Endothelial cell (in vitro differentiated cells): ENCODE measurements at regions not wholly inside any gene's neighbourhood (a gene's known extent, or its start where the extent isn't known, plus 50 kb on each side); places are given as distances from the start of the nearest gene placed in this dataset.
"Not testable (repeated sequence)": the region's sequence is repeated elsewhere in the genome, so short reads cannot be mapped to it uniquely, and the experiment has no call there.

Experiments used
- DNase-seq: peaks from one replicate; pipeline ENCODE4 v3.0.0; 2021; ENCODE audit warnings: low spot score
- H3K27ac Mint-ChIP-seq: one replicate; pipeline ENCODE4 v1.8.0; 2021; ENCODE audit warnings: mixed read lengths, inconsistent platforms; ENCODE audit not compliant: unreplicated experiment
- H3K27me3 Mint-ChIP-seq: one replicate; pipeline ENCODE4 v1.8.0; 2021; ENCODE audit warnings: mild to moderate bottlenecking, moderate library complexity, mixed read lengths, inconsistent platforms; ENCODE audit not compliant: unreplicated experiment
- H3K36me3 Mint-ChIP-seq: one replicate; pipeline ENCODE4 v1.8.0; 2021; ENCODE audit warnings: mild to moderate bottlenecking, low read depth, mixed read lengths, inconsistent platforms; ENCODE audit not compliant: unreplicated experiment
- H3K4me1 Mint-ChIP-seq: one replicate; pipeline ENCODE4 v1.8.0; 2021; ENCODE audit warnings: mild to moderate bottlenecking, mixed read lengths, inconsistent platforms; ENCODE audit not compliant: unreplicated experiment
- H3K4me3 Mint-ChIP-seq: one replicate; pipeline ENCODE4 v1.8.0; 2021; ENCODE audit warnings: mild to moderate bottlenecking, mixed read lengths, inconsistent platforms; ENCODE audit not compliant: unreplicated experiment
- H3K9me3 Mint-ChIP-seq: one replicate; pipeline ENCODE4 v1.8.0; 2021; ENCODE audit warnings: mixed read lengths, inconsistent platforms; ENCODE audit not compliant: unreplicated experiment
- TF ChIP-seq, protein P1 (sequence below): fragments of 200-600 bp; sonication (generic); IDR thresholded peaks from one replicate; pipeline ENCODE4 v1.5.0; 2021; ENCODE audit warnings: antibody characterized with exemption; ENCODE audit not compliant: unreplicated experiment

DNA sequence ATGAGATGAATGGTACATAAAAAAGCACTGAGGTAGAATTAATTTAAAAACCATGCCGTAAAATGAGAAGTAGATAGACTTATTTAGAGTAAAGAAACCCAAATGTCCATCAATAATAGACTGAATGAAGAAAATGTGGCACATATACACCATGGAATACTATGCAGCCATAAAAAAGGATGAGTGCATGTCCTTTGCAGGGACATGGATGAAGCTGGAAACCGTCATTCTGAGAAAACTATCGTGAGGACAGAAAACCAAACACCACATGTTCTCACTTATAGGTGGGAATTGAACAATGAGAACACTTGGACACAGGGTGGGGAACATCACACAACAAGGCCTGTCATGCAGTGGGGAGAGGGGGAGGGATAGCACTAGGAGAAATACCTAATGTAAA is 126.4 kb downstream of the KLRB1 start:
- not testable (repeated sequence) for H3K9me3 Mint-ChIP-seq, H3K4me3 Mint-ChIP-seq, H3K27me3 Mint-ChIP-seq, DNase-seq, H3K36me3 Mint-ChIP-seq, H3K27ac Mint-ChIP-seq, H3K4me1 Mint-ChIP-seq

DNA sequence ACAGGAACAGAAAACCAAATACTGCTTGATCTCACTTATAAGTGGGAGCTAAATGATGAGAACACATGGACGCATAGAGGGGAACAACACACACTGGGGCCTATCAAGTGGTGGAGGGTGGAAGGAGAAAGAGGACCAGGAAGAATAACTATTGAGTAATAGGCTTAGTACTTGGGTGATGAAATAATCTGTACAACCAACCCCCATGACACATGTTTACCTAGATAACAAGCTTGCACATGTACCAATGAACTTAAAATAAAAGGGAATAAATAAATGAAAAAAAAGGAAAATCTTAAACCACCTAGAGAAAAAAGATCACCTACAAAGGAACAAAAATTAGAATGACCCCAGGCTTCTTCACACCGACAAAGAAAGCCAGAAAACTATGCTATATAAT is 133.5 kb downstream of the KLRB1 start:
- H3K27ac Mint-ChIP-seq, DNase-seq, H3K36me3 Mint-ChIP-seq, H3K27me3 Mint-ChIP-seq, H3K4me1 Mint-ChIP-seq, H3K9me3 Mint-ChIP-seq, H3K4me3 Mint-ChIP-seq: not testable (repeated sequence)

DNA sequence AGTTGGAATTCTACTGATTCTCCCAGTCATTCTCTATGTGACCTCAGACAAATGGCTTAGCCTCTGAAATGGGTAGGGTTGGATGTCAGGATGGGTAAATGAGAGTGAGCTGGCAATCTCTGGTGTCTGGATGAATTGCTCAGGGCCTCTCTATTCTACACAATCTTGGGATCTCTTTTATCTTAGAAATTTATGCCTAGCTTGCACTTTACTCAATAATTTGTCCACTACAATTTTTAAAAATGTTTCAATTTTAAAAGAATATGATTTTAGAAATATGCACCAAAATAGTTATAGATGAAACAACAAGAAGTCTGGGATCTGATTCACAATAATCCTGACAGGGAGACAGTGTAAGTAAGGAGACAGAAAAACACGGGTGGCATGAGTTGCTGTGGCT is 134.1 kb downstream of the KLRB1 start:
- H3K27me3 Mint-ChIP-seq, H3K27ac Mint-ChIP-seq, H3K4me1 Mint-ChIP-seq, H3K9me3 Mint-ChIP-seq, H3K4me3 Mint-ChIP-seq, H3K36me3 Mint-ChIP-seq, DNase-seq: not testable (repeated sequence)

DNA sequence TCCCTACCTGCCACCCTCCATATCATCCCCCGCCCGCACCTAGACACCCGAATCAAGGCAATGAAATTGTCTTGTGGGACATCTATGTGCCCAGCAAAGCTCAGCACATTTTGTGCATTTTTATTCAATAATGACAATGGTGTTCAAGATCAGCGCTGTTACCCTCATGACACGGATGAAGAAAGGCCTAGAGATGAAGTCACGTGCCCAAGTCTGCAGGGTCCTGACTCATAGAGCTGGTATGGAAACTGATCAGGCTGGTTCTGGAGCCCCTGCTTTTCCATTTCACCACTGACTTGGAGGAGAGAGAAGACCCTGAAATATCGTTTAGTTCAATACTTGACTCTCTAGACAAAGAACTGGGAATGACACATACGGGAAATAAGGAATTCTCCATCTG is 136.2 kb downstream of the KLRB1 start:
- H3K27ac Mint-ChIP-seq, DNase-seq, H3K9me3 Mint-ChIP-seq, H3K36me3 Mint-ChIP-seq, H3K27me3 Mint-ChIP-seq, H3K4me3 Mint-ChIP-seq: not testable (repeated sequence)
- H3K4me1 Mint-ChIP-seq, result peaks cover 10% of the 10 kb centered on the region

DNA sequence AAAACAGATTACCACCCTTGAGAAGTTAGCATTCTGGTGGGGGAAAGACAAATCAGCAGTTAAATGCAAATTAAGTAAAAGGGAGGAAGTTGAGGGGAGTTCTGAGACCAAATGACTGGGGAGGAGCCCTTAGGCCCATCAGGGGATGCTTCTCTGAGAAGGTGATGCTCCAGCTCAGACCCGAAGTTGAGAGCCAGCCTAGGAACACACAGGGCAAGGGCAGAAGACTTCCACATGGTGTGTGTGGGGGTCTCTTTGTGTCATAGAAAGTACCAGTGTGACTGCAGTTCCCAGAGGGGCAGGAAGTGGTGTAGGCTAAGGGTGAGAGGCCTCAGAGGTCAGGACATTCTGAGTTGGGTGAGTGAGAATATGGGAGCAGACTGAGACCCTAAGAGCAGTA is 137.3 kb downstream of the KLRB1 start:
- H3K4me1 Mint-ChIP-seq, result peaks cover 10% of the 10 kb centered on the region
- not testable (repeated sequence) for H3K9me3 Mint-ChIP-seq, H3K36me3 Mint-ChIP-seq, H3K4me3 Mint-ChIP-seq, H3K27me3 Mint-ChIP-seq, H3K27ac Mint-ChIP-seq, DNase-seq

DNA sequence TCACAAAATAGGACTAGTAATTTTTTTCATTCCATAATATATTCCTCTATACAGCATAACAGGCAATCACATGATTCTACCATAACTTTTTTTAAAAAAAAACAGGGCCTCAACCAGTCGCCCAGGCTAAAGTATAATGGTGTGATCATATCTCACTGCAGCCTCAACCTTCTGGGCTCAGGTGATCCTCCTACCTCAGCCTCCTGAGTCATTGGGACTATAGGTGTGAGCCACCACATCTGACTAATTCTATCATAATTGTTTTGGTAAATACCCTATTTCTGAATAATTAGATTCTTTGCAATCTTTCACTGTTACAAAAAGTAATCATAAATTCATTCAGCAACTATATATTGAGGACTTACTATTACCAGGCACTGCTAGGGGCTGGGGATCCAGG is 137.8 kb downstream of the KLRB1 start:
- H3K4me3 Mint-ChIP-seq, DNase-seq, H3K27me3 Mint-ChIP-seq, H3K36me3 Mint-ChIP-seq, H3K9me3 Mint-ChIP-seq, H3K27ac Mint-ChIP-seq: not testable (repeated sequence)
- peaks cover 10% of the 10 kb centered on the region for H3K4me1 Mint-ChIP-seq

DNA sequence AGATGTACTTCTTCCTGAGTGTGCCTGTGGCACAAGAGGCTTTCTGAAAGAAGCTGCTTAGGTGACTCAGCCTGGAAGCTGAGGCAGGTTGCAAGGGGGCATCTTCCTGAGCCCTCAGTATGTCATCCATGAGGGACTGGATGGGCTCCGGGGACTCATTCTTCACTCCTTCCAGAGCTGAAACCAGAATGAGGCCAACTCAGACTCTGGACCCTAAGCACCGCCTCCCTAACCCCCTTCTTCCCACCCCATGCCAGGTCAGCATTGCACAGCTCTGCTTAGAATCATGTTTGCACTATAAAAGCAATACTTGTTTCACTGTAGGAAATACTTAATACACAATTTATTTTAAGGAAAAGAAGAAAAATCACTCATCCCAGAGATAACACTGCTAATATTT is 138.3 kb downstream of the KLRB1 start:
- not testable (repeated sequence) for H3K27me3 Mint-ChIP-seq, DNase-seq, H3K4me3 Mint-ChIP-seq, H3K27ac Mint-ChIP-seq, H3K9me3 Mint-ChIP-seq, H3K36me3 Mint-ChIP-seq
- peaks cover 10% of the 10 kb centered on the region for H3K4me1 Mint-ChIP-seq

DNA sequence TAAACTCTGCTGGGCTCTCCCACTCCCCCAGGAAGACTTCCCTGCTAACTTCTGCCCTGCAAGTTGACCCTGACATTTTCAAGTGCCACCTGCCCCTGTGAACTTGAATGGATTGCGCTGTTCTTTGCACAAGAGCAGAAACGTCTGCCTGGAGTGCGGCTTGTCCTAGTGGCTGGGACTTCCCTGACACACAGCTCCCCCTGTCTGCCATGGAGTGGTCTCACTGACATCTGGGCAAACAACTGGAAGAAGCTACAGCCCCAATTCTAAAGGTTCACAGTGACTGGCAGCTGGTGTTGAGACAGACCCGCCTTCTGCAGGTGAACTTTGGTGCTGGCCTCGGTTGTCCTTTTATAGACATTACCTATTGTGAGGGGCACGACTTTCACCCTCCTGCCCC is 138.7 kb downstream of the KLRB1 start:
- not testable (repeated sequence) for H3K27me3 Mint-ChIP-seq, H3K9me3 Mint-ChIP-seq, H3K27ac Mint-ChIP-seq, H3K4me3 Mint-ChIP-seq, H3K36me3 Mint-ChIP-seq
- TF ChIP-seq, protein P1, sequence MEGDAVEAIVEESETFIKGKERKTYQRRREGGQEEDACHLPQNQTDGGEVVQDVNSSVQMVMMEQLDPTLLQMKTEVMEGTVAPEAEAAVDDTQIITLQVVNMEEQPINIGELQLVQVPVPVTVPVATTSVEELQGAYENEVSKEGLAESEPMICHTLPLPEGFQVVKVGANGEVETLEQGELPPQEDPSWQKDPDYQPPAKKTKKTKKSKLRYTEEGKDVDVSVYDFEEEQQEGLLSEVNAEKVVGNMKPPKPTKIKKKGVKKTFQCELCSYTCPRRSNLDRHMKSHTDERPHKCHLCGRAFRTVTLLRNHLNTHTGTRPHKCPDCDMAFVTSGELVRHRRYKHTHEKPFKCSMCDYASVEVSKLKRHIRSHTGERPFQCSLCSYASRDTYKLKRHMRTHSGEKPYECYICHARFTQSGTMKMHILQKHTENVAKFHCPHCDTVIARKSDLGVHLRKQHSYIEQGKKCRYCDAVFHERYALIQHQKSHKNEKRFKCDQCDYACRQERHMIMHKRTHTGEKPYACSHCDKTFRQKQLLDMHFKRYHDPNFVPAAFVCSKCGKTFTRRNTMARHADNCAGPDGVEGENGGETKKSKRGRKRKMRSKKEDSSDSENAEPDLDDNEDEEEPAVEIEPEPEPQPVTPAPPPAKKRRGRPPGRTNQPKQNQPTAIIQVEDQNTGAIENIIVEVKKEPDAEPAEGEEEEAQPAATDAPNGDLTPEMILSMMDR, result peak; percentile 32
- DNase-seq, result peak; percentile 71
- peaks cover 10% of the 10 kb centered on the region for H3K4me1 Mint-ChIP-seq

DNA sequence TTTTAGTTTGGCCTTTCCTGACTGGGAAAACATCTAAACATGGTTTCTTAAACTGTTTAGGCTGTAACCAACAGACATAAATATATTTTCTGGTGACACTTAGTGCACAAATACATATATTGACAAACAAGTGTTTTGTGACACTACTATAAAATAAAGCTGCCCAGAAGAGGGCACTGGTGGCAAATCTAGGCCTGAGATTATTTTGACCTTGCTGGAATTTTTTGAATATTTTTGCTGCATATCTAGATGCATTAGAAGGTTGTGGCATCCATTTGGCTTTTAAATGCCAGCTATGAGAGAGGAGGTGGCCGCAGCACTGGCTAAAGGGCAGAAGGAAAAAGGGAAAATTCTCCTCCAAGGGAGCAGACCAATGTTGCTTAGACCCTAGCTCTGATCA is 139.6 kb downstream of the KLRB1 start:
- not testable (repeated sequence) for H3K9me3 Mint-ChIP-seq, H3K27me3 Mint-ChIP-seq, H3K4me3 Mint-ChIP-seq, H3K36me3 Mint-ChIP-seq, DNase-seq
- Mint-ChIP-seq H3K4me1 (peaks cover 10% of the 10 kb centered on the region), H3K27ac (peak overlapping the region; percentile 5)
